ENCODE measurements at regions not wholly inside any gene's neighbourhood (a gene's known extent, or its start where the extent isn't known, plus 50 kb on each side); places are given as distances from the start of the nearest gene placed in this dataset.

- no peak for DNase-seq (ENCODE audit: low spot score)
Measured at GRCh38 chr4:23539969-23540569, 349.8 kb downstream of the PPARGC1A start.

GRCh38 chr4:23533859-23534258, 356.0 kb downstream of the PPARGC1A start:
- no peak for DNase-seq (ENCODE audit: low spot score)

GRCh38 chr4:23516716-23517115, 373.1 kb downstream of the PPARGC1A start:
- DNase-seq (ENCODE audit: low spot score), result no peak

GRCh38 chr4:23504083-23504482, 385.8 kb downstream of the PPARGC1A start:
- no peak for DNase-seq (ENCODE audit: low spot score)

- no peak for DNase-seq (ENCODE audit: low spot score)
Measured at GRCh38 chr4:23500894-23501449, 388.9 kb downstream of the PPARGC1A start.

GRCh38 chr4:23485801-23486200, 404.0 kb downstream of the PPARGC1A start:
- DNase-seq (ENCODE audit: low spot score), result no peak

GRCh38 chr4:23484689-23485088, 405.2 kb downstream of the PPARGC1A start:
- DNase-seq (ENCODE audit: low spot score), result no peak

GRCh38 chr4:23483320-23483960, 406.4 kb downstream of the PPARGC1A start:
- DNase-seq (ENCODE audit: low spot score), result no peak

- no peak for DNase-seq (ENCODE audit: low spot score)
Measured at GRCh38 chr4:23481566-23481965, 408.3 kb downstream of the PPARGC1A start.

GRCh38 chr4:23477905-23478304, 411.9 kb downstream of the PPARGC1A start:
- no peak for DNase-seq (ENCODE audit: low spot score)

GRCh38 chr4:23476515-23477090, 413.2 kb downstream of the PPARGC1A start:
- no peak for DNase-seq (ENCODE audit: low spot score)

- no peak for DNase-seq (ENCODE audit: low spot score)
Measured at GRCh38 chr4:23463071-23463470, 426.8 kb downstream of the PPARGC1A start.

GRCh38 chr4:23458054-23458453, 431.8 kb downstream of the PPARGC1A start:
- DNase-seq (ENCODE audit: low spot score), result no peak

GRCh38 chr4:23456864-23457263, 433.0 kb downstream of the PPARGC1A start:
- DNase-seq (ENCODE audit: low spot score), result no peak

GRCh38 chr4:23455456-23456158, 434.2 kb downstream of the PPARGC1A start:
- DNase-seq (ENCODE audit: low spot score), result no peak

- no peak for DNase-seq (ENCODE audit: low spot score)
Measured at GRCh38 chr4:23441530-23442069, 448.2 kb downstream of the PPARGC1A start.

GRCh38 chr4:23438764-23439163, 451.1 kb downstream of the PPARGC1A start:
- no peak for DNase-seq (ENCODE audit: low spot score)

- no peak for DNase-seq (ENCODE audit: low spot score)
Measured at GRCh38 chr4:23429497-23429896, 460.4 kb downstream of the PPARGC1A start.

GRCh38 chr4:23425570-23425969, 464.3 kb downstream of the PPARGC1A start:
- no peak for DNase-seq (ENCODE audit: low spot score)

- DNase-seq (ENCODE audit: low spot score), result no peak
Measured at GRCh38 chr4:23423540-23423939, 466.3 kb downstream of the PPARGC1A start.

GRCh38 chr4:23422878-23423277, 467.0 kb downstream of the PPARGC1A start:
- no peak for DNase-seq (ENCODE audit: low spot score)

GRCh38 chr4:23413631-23414030, 476.2 kb downstream of the PPARGC1A start:
- DNase-seq (ENCODE audit: low spot score), result no peak
